NCI-H82 (cell line): ENCODE measurements at regions not wholly inside any gene's neighbourhood (a gene's known extent, or its start where the extent isn't known, plus 50 kb on each side); places are given as distances from the start of the nearest gene placed in this dataset.

Source experiments
- DNase-seq: peaks from one replicate; lab custom pipeline; 2025; lab: John Stamatoyannopoulos, UW

DNA sequence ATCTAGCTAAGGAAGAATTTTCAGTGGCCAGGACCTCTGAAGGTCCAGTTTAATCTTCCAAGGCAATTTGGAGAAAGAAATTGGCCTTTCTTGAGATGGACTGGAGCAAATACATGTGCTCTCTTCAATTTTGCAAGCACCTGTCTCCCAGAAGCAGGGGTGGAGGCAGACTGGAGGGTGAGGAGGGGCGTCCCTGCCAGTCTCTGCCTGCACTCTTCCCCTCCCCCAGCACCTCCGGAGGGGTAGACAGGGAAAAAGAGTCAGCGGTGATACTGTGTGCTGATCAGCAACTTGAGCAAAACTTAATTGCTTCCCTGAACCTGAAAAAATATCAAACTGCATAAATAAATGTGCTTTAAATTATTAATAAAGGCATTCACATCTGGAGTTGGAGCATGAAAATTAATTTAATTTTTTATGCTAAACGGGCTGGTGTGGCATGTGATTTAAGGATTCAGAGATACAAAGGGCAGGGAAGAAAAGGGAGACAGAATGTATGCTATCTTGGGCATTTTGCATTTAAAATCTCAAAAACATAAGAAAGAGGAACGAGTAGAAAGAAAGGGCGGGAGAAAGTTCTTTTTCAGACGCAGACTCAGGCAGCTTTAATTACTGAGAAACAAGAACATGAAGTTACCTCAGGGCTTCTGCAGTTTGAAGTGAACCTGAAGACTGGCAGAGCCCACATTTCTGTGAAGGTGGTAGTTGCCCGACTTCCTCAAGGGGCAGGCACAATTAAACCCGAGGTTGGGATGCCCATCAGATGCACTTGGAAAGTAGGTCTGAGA, 319.7 kb downstream of the UACA start:
- DNase-seq, result no peak

DNA sequence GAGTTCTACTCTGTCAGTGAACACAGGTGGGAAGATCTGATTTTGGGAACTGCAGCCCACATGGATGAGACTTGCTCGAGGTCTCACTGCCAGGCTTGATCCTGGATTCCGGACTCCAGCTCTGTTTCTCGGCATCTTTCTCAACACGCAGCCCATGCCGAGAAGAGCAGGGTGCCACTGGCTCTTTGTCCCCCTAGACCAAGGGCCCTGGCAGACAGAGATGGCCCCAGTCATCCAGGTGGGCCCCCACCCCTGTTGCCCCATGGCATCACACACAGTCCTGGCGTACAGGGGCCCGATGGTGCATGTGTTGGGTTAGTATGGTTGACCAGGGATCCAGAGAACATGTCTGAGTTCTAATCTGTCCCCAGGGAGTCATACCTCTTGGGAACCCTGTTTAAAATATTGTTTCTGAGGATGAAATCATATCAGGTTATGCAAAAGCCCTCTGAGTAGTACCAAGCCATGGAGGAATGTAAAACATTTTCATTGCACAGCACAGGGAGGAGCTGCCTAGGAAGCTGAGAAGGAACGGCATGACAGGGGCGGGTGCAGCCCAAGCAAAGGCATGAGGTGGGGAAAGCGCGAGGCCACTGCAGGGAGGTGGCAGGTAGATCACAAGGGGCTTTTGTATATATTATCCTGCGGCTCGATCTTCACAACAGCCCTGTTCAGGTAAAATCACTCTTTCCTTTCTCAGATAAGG, 320.6 kb downstream of the UACA start:
- DNase-seq, result no peak

DNA sequence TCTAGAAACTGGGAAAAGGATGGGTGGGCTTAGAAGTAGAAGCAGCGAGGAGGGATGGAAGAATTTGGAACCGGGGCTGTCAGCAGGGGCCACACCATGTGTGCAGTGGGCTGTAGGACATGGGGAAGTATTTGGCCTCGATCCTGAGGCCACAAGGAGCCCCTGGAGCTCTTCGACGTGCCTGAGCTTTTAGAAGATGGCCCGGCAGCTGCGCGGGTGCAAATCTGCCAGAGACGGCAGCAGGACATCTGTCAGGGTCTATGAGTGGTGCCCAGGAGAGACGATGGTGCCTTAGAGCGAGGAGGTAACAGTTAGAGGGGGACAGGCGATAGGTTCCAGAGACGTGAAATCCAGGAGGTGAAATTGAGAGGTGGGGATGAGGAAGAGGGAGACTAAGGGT, 321.1 kb downstream of the UACA start:
- no peak for DNase-seq

DNA sequence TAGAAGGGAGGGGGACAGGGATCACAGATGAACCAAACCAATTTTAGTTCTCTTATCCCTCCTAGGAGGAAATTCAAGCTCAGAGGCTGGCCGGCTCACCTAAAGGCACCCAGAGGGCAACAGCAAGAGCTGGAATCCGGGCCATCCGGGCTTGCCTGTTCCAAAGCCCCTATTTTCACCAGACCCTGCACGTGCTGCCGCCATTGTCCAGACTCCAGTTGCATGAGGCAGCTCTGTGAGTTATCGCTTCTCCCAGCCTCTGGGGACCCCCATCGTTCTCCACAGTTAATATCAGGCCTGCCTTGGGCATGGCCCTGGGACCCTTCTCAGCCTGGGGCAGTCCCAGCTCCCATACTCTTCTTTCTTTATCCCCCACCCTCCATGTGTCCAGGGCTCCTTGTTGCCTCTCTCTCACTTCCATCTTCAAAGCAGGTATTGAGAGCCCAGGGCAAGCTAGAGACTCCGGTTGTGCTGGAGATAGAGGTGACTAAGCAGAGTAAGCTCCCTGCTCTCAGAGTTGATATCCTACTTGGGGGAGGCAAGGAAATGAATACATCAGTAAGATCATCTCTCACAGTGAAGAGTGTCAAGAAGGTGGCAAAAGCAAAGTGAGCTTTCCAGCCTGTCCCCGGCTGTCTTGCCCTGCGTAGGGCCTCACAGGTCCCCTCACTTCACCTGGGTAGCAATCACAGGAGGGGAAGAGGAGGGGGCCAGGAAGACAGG, 322.8 kb downstream of the UACA start:
- DNase-seq, result no peak

- DNase-seq, result no peak
Measured at GRCh38 chr15:70439880-70440279, 323.5 kb downstream of the UACA start.

GRCh38 chr15:70439304-70439877, 324.0 kb downstream of the UACA start:
- DNase-seq, result peak; percentile 43

- DNase-seq, result no peak
Measured at GRCh38 chr15:70438776-70439175, 324.6 kb downstream of the UACA start.

- peak; percentile 92 for DNase-seq
Measured at GRCh38 chr15:70437882-70438451, 325.4 kb downstream of the UACA start.

- DNase-seq, result no peak
Measured at GRCh38 chr15:70437089-70437488, 326.3 kb downstream of the UACA start.

DNA sequence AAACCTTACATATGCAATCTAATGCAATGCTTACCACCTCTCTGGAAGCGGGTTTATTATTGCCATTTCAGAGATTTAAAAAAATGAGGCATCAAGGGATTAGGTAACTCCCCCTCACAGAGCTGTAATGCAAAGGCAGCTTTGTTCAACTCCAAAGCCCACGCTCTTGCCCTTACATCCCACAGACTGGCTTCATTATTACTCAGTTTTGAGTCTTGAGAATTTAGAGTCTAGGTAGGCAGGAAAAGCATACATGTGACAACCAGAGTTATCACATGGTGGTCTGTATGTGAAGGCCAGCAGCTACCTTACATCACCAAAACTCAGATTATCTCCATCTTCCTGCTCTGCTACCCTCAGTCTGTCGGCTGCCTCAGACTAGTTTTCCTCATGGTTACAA, 326.9 kb downstream of the UACA start:
- peak; percentile 21 for DNase-seq

DNA sequence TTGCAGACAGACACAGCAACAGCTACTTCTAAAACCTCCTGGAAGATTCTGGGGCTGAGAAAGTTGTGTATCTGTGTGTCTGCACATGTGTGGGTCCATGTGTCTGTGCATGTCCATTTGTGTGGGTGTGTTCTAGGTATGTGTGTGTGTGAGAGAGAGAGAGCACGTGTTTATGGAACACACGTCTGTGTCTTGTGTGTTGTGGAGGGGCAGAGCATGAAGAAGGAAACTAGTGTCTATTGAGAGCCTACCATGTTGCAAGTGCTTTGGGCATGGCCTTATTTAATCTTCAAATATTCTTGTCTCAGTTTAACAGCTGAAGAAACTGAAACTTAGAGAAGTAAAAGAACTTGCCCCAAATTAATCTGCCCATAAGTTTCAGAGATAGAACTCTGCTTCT, 327.5 kb downstream of the UACA start:
- DNase-seq, result no peak

- no peak for DNase-seq
Measured at GRCh38 chr15:70435369-70435768, 328.0 kb downstream of the UACA start.

DNA sequence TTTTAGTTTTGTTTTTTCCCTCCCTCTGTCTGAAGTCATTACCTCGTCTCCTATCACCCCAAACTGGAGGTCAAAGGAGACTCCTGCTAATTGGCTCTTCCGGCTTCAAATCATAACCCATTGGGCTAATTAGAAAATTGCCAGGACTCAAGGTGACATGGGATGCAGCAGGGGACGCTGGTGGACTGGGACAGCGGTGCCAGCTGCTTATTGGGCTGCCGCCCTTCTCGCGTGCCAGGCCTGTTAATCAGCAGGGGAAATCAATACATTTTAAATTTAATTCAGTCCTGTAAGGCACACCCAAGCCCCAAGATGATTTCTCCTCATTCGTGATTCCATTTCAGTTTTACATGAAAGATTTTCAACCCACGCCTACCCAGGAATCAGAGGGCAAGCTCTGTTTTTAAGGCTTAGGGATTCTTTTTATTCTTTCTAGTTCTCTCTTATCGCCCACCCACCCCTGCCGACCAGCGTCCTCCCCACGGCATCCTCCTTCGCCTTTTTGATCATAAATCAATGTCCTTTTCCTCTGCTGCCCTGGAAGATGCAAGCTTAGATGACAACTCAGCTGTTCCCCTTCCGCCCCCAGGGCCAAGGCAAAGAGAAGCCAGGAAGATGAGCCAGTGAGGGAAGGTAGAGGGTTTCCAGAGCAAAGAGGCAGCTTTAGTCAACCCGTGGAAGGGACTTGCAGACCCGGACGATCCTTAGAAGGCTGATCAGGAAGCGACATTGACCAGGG, 329.6 kb downstream of the UACA start:
- peak; percentile 56 for DNase-seq

GRCh38 chr15:70432924-70433495, 330.3 kb downstream of the UACA start:
- DNase-seq, result peak; percentile 75

GRCh38 chr15:70431854-70432253, 331.5 kb downstream of the UACA start:
- DNase-seq, result no peak

DNA sequence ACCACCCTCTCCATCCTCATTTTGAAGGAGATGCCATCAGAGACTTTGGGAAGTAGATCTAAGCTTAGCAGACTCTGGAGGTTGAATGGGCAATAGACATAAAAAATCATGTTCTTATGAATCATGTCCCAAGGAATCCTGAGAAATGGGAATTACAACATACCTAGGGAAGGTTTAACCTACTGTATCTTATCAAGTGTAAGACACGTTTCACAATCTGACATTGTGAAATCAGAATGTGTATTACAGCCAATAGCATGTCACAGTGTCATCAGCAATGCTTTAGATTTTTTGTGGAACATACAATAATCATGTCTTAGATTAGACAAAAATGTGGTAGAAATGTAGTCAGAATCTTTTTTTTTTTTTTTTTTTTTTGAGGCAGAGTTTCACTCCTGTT, 332.4 kb upstream of the TLE3 start:
- DNase-seq, result no peak

GRCh38 chr15:70429056-70429722, 331.5 kb upstream of the TLE3 start:
- DNase-seq, result no peak

DNA sequence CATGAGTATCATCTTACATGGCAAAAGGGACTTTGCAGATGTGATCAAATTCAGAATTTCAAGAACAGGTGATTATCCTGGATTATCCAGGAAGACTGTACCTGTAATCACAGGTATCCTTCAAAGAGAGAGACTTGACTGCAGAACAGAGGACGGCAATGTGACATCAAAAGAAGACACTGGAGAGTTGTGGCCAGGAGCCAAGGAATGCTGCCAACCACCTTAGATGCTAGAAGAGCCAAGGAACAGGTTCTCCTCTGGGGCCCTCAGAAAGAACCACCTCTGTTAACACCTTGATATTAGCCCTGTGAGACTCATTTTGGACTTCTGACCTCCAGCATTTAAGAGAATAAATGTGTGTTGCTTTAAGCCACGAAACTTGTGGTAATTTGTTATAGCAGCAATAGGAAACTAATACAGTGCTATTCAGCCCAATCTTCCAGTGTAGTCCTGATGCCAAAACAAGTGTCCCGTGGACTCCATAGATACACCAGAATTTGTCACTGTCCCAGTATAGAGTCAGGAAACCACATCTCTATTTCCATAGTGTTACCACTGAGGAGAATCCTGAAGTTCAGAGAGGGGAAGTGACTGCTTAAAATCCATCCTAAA, 330.6 kb upstream of the TLE3 start:
- DNase-seq, result no peak

DNA sequence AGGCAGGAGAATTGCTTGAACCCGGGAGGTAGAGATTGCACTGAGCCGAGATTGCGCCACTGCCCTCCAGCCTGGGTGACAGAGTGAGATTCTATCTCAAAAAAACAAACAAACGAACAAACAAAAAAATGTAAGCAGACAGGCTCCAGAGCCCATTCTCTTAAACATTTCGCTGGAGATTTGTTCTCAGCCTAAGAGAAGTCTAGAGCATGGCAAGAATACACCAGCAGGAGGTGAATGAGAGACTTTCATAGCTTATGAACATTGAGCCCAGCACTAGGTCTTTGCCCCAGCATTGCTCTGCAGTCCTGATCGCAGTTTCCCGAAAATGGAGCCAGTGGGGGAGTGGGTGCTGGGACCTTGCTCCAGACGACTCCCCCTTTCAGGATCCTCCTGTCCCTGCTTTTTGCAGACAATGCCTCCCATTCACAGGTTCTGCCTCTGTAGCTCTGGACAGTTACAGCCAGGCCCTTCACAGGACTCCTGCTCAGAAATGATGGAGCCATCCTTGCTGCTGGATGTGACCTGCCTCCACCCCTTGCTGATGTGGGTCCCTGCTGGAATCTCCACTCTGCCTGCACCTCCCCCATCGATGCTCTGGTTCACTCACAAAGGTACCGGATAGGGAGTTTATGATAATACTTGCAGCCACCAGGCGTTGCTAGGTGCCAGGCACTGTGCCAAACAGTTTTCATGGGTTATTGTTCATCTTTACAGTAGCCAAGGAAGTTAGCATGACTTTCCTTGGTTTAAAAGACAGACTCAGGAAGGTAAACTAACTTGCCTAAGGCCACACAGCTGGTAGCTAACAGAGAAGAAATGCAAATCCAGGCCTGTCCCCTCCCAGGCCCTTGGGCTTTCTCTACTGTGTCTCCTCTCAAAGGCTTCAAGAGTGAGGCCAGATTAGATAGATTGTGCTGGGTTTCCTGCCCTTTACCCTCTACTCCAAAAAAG, 329.7 kb upstream of the TLE3 start:
- no peak for DNase-seq
